HG03097 (cell line): ENCODE measurements at regions not wholly inside any gene's neighbourhood (a gene's known extent, or its start where the extent isn't known, plus 50 kb on each side); places are given as distances from the start of the nearest gene placed in this dataset.
"Not testable (repeated sequence)": the region's sequence is repeated elsewhere in the genome, so short reads cannot be mapped to it uniquely, and the experiment has no call there.

Experiments
- ATAC-seq: cut with Tn5 transposase; IDR thresholded peaks from one replicate; pipeline ENCODE4 v1.9.1; 2021; ENCODE audit not compliant: unreplicated experiment, low FRiP score

DNA sequence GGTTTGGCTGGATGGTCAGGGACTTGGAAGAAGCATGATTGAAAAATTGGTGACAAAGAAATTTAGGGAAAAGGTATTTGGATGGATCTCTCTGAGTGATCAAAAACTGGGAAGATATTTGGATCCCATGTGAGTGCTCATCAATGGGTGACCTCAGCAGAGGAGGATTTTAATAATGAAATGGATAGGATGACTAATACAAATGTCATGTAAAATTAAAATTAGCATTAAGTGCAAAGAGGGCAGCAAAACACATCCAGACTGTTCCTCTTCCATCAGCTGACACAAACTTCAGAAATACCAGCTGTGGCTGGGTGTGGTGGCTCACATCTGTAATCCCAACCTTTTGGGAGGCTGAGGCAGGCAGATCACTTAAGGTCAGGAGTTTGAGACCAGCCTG is 151.7 kb downstream of the THBS2 start:
- no peak for ATAC-seq

DNA sequence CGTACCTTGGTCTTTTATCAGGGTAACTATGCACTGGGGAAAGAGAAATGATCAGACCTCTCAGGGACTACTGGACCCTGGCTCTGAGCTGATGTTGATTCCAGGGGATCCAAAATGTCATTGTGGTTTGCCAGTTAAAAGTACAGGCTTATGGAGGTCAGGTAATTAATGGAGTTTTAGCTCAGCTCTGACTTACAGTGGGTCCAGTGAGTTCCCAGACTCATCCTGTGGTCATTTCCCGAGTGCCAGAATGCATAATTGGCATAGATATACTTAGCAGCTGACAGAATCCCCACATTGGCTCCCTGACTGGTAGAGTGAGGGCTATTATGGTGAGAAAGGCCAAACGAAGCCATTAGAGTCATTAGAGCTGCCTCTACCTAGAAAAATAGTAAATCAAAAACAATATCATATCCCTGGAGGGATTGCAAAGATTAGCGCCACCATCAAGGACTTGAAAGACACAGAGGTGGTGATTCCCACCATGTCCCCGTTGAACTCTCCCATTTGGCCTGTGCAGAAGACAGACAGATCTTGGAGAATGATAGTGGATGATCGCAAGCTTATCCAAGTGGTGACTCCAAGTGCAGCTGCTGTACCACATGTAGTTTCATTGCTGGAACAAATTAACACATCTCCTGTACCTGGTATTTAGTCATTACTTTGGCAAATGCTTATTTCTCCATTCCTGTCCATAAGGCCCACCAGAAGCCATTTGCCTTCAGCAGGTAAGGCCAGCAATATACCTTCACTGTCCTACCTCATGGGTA is 152.4 kb downstream of the THBS2 start:
- no peak for ATAC-seq

DNA sequence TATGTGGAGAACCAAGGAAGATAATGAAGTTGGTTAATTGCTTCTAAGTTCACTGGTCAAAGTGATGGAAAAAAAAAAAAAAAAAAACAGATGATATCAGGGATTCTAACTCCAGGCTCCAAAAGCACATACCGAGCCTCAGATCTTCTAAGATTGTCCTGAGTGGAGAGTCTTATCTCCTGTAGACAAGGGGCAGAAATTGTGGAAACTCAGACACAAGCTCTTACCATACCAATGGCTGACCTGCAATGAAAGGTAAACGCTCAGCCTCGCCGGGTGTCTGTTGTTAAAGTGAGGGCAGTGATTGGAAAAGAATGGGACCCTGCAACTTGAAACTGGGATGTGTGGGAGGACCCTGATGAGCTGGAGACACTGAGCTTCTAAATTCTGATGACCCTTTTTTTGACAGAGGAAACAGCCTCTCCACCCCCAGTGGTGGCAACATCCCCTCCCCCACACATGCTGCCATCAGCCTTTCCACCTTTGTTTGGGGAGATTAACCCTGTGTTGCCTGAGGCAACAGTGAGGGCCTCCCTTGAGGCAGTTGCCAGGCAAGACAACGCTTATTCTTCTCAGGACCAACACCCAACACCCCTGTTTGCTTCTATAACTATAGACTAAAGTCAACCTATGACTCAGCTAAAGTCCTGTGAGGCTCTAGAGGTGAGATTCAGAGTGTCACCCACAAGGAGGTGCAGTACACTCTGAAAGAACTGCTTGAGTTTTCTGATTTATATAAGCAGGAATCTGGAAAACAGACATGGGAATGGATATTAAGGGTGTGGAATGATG is 154.0 kb downstream of the THBS2 start:
- ATAC-seq = no peak

DNA sequence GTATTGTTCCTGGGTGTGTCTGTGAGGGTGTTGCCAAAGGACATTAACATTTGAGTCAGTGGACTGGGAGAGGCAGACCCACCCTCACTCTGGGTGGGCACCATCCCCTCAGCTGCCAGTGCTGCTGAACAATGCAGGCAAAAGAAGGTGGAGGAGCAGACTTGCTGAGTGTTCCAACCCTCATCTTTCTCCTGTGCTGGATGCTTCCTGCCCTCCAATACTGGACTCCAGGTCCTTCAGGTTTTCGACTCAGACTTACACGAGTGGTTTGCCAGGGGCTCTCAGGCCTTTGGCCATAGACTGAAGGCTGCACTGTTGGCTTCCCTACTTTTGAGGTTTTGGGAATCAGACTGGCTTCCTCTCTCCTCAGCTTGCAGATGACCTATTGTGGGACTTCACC is 155.0 kb downstream of the THBS2 start:
- ATAC-seq = not testable (repeated sequence)

DNA sequence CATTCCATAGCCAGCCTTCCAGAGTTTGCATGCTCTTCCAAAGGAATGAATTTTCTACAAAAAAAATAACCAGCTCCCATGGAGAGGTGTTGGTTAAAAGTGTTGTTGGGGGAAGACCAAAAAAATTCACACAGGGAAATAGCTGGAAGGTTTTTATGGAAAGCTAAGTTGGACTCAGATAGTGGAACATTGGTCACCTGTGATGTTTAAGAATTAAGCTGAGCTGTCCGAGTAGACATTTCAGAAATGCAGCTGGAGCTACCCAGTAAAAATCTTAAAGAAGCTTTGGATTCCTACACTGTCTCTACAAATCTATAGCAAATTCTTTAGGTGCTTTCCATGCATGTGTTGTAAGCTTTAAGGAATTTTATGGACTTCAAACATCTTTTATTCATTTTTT is 155.5 kb downstream of the THBS2 start:
- no peak for ATAC-seq

DNA sequence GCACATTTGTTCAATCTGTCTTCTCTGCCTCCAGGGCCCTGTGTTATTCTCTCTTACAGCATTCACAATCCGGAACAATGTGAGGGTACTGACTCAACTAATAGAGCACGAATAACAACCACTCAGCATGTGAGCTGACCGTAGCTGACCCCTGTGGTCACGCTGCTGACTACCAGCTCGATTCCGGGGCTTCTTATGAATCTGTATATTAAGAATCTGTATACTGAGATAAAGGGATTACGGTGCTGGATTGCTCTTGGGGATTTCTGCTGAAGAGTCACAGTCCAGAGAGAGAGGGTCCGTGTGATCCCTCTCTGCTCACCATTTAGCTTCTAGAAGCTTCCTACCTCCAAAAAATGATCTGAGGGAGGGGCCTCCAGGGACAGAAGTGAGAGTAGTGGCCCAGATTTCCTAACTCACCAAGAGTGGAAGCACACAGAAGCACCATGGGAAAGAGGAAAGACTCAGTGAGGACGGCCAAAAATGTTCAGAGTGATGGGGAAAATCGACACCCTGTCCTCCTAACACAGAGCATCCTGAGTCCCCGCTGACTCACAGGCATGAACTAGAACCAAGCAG is 156.2 kb downstream of the THBS2 start:
- no peak for ATAC-seq

DNA sequence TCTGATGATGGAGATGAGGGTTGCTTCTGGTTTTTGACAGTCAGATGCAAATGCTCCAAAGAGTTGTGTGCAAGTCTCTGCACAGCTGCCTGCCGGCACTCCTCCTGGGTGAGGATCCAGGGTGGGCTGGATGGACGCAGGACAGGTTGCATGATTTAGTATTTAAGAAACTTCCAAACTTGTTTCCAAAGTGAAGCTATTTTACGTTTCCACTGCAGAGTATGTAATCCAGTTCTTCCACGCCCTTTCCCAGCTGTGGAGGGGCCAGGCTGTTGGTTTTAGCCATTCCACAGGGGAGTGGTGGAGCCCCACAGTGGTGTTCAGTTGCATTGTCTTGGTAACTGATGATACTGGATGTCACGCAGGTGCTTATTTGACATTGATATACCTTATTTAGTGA is 157.3 kb downstream of the THBS2 start:
- no peak for ATAC-seq

DNA sequence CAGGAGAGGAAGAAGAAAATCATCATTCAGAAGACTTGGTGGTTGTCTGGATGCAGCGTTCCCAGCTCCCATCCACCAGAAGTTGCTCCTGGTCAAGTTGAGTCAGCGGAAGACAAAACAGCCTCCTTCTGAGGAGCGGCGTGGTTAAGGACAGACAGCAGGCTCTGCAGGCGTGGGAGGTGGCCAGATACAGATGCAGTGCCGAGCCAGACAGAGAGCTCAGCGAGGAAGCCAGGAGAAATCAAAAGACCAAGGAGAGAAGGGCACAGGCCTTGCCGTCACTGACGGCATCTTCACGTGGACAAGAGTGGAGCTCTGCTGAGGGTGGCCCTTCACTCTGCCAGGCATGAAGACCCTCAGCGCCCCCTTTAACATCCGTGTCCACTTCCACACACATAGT is 158.5 kb downstream of the THBS2 start:
- ATAC-seq = no peak

DNA sequence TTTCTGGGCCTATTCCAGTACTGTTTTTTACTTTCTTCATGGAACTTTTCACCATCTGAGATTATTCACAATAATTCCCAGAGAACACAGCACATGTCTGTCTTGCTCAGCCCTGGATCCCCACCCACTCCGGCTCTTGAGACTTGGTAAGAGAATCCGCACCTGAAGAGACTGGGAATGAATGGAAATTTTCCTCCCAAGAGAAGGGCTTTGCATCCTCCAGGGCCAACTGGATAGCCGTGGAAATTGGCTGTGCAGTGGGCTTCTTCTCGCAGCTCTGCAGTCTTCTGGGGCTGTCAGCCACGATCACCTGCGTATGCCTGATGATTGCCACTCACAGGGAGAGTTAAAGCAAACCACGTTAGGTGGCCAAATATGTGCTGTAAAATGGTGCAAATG is 159.1 kb downstream of the THBS2 start:
- ATAC-seq = no peak

DNA sequence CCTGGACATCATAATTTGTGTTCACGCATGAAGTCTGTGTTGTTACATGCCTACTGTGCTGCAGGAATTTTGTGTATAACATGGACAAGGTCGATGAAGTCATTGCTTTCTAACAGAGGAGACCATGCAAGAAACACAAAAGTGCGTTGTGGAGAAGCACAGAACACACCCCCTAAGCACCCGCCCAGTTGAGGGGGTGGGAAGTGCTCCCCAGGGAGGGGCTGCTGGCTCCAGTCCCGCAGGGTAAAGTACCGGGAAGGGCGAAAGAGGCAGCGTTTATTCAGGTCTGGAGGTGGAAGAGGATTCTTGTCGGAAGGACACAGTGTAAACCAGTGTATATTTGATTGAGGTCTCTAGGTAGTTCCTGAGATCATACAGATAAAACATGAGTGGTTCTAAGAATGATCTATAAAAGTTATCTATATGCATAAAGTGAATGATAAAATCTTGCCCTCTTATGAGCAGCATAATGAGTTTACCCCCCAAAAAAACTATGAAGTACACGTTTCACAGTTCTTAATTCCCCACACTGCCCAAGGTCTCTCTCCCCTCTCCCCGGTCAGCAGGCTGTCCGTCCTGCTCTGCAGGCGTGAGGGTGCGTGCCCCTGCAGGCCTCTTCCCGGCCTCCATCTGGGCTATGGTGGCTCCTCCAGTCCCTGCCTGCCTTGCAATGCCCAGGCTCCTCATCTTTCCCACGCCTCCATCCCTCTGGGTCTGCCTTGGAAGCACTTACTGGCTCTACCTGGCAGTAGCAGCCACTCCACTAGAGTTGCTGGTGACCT is 159.7 kb downstream of the THBS2 start:
- ATAC-seq = no peak

DNA sequence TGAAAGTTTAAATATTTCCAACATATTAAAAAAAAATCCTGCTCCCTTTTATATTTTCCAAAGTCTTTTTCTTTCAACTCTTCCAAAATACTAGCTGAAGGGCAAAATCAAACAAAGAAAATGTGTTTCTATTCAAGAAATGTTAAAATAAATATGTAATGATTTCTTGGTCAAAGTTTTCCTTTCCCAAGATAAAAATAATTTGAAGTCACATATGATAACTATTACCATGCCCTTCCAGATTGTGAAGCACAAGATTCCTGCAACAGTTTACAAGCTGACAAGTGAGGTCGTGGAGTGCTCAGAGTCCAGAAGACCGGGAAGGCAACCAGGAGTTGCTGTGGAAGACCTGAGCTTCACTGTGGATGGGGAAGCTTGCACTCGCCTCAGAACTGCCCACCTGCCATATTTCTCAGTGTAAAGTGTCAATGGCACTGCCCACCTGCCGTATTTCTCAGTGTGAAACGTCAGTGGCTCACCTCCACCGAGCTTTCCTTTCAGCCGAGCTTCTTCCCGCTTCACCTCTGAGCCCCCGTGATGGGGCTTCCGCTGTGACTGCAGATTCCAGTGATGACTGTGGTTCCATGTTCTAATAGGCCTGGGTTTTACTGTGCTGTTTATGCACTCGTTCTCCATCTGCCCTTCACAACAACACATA is 160.5 kb downstream of the THBS2 start:
- no peak for ATAC-seq

DNA sequence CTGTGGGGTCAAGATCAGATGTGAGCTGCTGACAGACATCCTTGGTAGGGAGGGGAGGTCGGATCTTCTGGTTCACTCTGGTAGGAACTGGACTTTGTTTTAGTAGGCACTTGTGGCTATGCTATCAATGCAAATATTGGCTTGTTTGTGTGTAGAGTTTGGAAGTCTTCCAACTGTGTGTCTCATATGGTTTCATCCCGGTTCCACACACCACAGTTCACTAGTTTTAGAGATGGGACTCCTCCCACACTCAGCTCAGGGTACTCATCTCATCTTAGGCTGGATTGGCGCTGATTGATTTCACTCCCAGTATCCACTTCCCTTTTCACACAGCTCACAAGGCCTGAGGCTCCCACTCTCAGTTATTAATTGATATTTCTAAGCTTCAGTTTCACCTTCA is 161.3 kb downstream of the THBS2 start:
- ATAC-seq = no peak

DNA sequence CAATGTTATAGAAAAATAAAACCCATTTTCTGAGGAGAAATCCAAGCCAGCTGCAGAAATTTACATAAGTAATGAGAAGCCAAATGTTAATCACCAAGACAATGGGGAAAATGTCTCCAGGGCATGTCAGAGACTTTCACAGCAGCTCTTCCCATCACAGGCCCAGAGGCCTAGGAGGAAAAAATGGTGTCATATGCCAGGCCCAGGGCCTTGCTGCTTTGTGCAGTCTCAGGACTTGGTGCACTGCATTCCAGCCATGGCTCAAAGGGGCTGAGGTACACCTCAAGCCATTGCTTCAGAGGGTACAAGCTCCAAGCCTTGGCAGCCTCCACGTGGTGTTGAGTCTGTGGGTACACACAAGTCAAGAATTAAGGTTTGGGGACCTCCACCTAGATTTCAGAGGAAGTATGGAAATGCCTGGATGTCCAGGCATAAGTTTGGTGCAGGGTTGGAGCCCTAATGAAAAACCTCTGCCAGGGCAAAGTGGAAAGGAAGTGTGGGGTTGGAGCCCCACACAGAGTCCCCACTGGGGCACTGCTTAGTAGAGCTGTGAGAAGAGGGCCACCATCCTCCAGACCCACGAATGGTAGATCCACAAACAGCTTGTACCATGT is 163.0 kb downstream of the THBS2 start:
- not testable (repeated sequence) for ATAC-seq

DNA sequence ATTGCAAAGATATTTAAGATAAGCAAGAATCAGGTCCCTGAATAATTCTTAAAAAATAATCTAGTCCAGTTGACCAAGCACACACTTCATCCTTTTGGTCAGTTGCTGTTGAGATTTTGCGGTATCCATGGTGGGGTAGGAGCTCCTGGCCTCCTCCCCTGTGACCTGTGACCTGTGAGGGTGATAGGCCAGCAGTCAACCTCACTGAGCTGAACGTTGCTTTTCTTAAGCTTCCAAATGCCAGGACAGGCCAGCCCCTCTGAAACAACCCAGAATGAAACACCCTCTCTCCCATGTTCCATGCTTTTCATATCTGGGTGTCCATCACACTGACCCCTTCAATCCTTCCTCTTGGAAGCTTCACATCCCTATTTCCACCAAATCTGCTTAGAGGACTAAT is 164.9 kb downstream of the THBS2 start:
- ATAC-seq = no peak

DNA sequence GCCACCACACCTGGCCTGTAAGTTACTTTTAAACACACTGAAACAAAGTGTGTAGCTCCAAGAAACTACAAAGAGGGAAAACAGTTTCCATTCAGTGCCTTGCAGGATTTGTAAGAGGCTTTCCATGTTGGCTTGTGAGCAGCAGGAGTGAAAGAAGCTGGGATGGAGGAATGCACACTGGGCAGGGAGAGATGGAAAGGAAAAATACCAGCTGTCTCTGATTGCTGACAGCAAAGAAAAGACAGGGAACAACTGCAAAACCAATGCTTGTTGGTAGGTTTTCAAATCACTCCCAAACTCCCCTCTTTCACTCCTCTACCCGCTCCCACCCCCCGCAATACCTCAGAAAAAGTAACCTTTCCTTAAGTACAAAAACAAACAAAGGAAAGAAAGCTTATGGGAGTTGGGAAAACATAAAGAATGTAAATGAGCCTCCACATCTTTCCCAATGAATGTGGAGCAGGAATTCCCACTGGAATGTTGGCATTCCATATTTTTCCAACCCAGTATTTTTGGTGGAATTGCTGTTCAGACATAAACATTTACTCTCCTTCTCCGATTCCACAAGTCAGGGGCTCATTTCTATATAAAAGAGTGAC is 166.1 kb downstream of the THBS2 start:
- no peak for ATAC-seq

DNA sequence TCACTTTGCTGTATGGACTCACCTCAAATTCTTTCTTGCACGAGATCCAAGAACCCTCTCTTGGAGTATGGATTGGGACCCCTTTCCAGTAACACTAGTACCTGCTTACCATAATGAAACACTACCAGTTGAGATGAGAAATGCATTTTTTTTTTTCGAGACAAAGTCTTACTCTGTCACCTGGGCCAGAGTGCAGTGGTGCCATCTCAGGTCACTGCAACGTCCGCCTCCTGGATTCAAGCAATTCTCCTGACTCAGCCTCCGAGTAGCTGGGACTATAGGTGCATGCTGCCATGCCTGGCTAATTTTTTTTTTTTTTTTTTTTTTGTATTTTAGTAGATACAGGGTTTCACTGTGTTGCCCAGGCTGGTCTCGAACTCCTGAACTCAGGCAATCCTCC is 167.0 kb downstream of the THBS2 start:
- not testable (repeated sequence) for ATAC-seq

DNA sequence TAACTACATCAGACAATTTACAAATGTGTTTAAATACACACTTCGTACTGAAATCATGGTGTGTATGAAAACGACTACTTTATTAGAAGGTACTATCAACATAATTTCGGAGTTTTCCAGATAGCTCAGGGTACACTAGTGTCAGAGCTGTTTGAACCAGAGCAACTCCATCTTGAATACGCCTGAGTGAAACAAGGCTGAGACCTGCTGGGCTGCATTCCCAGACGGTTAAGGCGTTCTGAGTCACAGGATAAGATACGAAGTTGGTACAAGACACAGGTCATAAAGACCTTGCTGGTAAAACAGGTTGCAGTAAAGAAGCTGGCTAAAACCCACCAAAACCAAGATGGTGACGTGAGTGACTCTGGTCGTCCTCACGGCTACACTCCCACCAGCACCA is 167.6 kb downstream of the THBS2 start:
- ATAC-seq = no peak

DNA sequence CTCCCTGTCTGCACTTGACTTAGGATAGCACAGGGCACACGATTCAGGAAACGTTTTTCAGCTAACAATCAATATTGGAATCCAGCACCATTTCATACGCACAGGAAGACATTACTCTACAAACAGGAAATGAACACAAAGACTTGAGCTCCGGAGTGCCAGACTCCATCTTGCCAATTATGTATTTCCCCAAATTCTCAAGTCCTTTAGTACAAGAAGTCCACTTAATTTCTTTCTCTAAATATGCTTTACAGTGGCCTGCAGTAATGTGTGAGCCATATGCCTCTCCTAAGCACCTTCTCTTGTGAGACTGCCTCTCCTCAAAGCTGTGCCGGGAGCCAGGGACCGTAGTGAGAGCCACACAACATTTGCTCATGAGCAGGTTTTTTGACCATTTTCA is 168.2 kb downstream of the THBS2 start:
- no peak for ATAC-seq

DNA sequence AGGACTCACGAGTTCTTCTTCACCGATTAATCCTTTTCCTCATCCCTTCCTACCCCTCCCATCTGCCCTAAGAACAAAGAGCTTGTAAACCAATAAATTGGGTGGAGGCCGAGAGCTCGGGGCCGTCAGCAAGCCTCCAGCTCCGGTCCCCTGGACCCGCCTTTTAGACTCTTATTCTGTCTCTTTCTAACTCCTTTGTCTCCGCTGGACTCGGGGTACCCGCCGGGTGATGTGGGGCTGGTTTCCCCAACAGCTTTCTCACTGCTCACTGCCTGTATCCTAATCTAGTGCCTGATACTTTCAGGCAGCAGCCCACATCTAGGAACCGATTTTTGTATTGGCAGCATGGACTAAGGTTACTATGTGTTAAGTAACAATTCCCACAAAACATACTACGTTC is 169.1 kb downstream of the THBS2 start:
- not testable (repeated sequence) for ATAC-seq

DNA sequence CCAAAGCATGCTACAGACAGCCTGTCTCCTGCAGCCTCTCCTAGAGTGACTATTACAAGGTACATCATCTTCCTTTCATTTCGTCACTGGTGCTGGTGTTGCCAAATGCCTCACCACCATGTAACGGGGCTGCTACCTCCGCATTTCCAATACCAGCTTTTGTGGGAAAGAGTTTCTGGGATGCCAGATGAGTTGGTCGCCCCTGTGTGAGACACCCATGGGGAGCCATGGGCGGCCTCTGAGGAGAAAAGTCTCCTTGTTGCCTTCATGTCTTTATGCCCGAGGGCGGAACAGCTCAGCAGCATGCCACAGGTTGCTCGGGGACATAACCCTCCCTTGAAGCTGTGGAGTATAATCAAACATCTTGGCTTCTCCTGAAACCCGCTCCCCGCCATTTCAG is 169.6 kb downstream of the THBS2 start:
- ATAC-seq = no peak
